GM10266 (cell line): ENCODE measurements at regions not wholly inside any gene's neighbourhood (a gene's known extent, or its start where the extent isn't known, plus 50 kb on each side); places are given as distances from the start of the nearest gene placed in this dataset.
"Not testable (repeated sequence)": the region's sequence is repeated elsewhere in the genome, so short reads cannot be mapped to it uniquely, and the experiment has no call there.

Experiments
- DNase-seq: peaks from one replicate; pipeline ENCODE4 v3.0.0; 2012; ENCODE audit errors: extremely low spot score
- CTCF ChIP-seq: IDR thresholded peaks from 2 replicates; pipeline ENCODE4 v1.5.1; 2012; ENCODE audit warnings: mild to moderate bottlenecking, low read depth; ENCODE audit not compliant: control insufficient read depth, insufficient read depth; ENCODE audit errors: missing control alignments

- not testable (repeated sequence) for DNase-seq
Measured at GRCh38 chr1:176396604-176397395, 66.2 kb upstream of the PAPPA2 start.

GRCh38 chr1:176391621-176392020, 71.4 kb upstream of the PAPPA2 start:
- no peak for TF ChIP-seq CTCF
- no peak for DNase-seq

GRCh38 chr1:176384841-176385240, 78.1 kb upstream of the PAPPA2 start:
- no peak for DNase-seq

GRCh38 chr1:176382163-176382562, 80.8 kb upstream of the PAPPA2 start:
- DNase-seq: no peak
- no peak for TF ChIP-seq CTCF

More at GRCh38 chr1:176384841-176385240, 78.1 kb upstream of the PAPPA2 start:
- no peak for TF ChIP-seq CTCF

GRCh38 chr1:176379626-176380339, 83.2 kb upstream of the PAPPA2 start:
- no peak for TF ChIP-seq CTCF
- DNase-seq: no peak

DNA sequence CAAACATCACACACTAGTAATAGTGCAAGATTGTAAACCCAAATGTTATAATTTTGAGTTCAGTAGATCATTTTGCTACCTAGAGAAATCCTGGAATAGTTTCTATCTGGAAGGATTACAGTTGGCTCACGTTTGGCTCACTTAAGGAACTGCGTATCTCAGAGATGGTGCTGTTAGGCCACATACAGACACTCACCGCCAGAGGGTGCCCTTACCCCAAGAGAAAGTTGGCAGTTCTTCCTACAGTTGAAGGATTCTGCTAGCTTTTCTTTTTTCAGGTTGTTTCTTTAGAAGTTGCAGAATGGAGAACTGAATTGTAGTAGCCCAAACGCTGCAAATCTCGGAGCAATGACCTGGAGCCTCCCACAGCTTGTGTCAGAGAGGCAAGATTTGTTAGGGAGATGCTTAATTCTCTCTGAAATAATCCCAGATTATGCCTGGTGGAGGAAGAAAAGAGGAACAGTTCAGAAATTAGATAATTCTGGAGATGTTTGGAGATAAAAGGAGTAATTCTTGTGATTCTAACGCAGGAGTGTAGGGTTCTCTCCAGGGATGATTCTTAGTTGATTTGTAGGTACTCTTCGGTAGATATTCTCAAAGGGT, 87.9 kb upstream of the PAPPA2 start:
- peak; percentile 54 for DNase-seq
- TF ChIP-seq CTCF: peak; percentile 89

DNA sequence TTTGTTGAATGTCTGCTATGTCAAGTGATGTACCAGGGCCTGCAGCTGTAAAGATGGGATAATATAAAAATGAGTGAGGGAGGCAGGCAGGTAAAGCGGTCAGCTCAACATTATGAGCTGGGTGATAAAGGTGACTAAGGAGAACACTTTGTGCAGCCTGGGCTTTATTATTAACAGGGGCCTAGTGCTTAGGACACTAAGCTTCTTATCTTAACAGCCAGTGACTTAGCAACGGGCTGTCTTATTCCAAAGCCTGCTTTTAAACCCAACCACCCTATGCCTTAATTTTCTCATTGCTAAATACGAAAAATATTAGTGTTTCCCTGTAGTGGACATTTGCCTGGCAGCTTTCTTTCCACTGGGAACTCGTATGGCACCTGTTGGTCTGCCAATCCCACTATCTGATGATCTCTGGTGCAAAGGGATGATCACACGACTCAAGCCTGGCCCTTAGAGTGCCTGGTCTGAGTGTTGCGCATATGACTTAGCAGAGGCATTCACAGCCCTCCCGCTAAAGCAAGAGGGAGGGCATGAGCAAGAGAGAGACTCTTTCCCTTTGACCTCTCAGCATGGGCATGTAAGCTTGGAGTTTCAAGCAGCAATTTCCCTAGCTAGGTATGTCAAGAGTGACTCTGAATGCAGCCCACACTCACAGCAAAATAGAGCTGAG, 98.6 kb upstream of the PAPPA2 start:
- no peak for DNase-seq
- TF ChIP-seq CTCF: no peak

DNA sequence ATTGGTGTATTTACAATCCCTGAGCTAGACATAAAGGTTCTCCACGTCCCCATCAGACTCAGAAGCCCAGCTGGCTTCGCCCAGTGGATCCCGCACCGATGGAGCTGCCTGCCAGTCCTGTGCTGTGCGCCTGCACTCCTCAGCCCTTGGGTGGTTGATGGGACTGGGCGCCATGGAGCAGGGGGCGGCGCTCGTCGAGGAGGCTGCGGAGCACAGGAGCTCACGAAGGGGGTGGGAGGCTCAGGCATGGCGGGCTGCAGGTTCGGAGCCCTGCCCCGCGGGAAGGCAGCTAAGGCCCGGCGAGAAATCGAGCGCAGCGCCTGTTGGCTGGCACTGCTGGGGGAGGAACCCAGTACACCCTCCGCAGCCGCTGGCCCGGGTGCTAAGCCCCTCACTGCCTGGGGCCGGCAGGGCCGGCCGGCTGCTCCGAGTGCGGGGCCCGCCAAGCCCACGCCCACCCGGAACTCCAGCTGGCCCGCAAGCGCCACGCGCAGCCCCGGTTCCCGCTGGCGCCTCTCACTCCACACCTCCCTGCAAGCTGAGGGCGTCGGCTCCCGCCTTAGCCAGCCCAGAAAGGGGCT, 113.8 kb upstream of the PAPPA2 start:
- DNase-seq: not testable (repeated sequence)
